Uterus (tissue), 2 donors: ENCODE measurements at regions not wholly inside any gene's neighbourhood (a gene's known extent, or its start where the extent isn't known, plus 50 kb on each side); places are given as distances from the start of the nearest gene placed in this dataset.

Source experiments
- CTCF ChIP-seq, 4 experiments: fragments of 200-600 bp in 2 of 4; fragments of 450-650 bp in 2 of 4; sonication (generic) in 2 of 4; IDR thresholded peaks; one replicate each; pipeline ENCODE4 v1.5.1; 2016 to 2019; ENCODE audit warnings: antibody characterized with exemption in 4 of 4, mild to moderate bottlenecking in 2 of 4, moderate library complexity in 1 of 4
- POLR2A ChIP-seq, 2 donors: fragments of 450-650 bp; IDR thresholded peaks; one replicate each; pipeline ENCODE4 v1.6.1; 2016; ENCODE audit warnings: antibody characterized with exemption in 2 of 2, mild to moderate bottlenecking in 1 of 2, moderate library complexity in 1 of 2

GRCh38 chr10:3844491-3845025, 59.5 kb upstream of the KLF6 start:
- TF ChIP-seq CTCF (IDR thresholded peaks at IDR 0.05): no peak
- no peak for TF ChIP-seq POLR2A (IDR thresholded peaks at IDR 0.05)
